Lower leg skin (tissue), 3 donors: ENCODE measurements at regions not wholly inside any gene's neighbourhood (a gene's known extent, or its start where the extent isn't known, plus 50 kb on each side); places are given as distances from the start of the nearest gene placed in this dataset.
"Not testable (repeated sequence)": the region's sequence is repeated elsewhere in the genome, so short reads cannot be mapped to it uniquely, and the experiment has no call there.

Source experiments
- POLR2A ChIP-seq, 2 donors: fragments of 450-650 bp; IDR thresholded peaks; one replicate each; pipeline ENCODE4 v1.6.1; 2016 to 2017; ENCODE audit warnings: antibody characterized with exemption in 2 of 2, mild to moderate bottlenecking in 1 of 2, moderate library complexity in 1 of 2
- TF ChIP-seq, protein P1 (sequence below), 3 donors: fragments of 450-650 bp; IDR thresholded peaks; one replicate each; pipeline ENCODE4 v1.5.1; 2016; ENCODE audit warnings: antibody characterized with exemption in 3 of 3, mild to moderate bottlenecking in 3 of 3, moderate library complexity in 2 of 3

DNA sequence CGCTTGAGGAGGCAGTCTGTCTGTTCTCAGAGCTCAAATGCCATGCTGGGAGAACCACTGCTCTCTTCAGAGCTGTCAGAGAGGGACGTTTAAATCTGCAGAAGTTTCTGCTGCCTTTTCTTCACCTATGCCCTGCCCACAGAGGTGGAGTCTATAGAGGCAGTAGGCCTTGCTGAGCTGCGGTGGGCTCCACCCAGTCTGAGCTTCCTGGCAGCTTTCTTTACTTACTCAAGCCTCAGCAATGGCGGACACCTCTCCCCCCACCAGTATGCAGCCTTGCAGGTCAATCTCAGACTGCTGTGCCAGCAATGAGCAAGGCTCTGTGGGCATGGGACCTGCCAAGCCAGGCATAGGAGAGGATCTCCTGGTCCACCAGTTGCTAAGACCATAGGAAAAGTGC is 580.1 kb downstream of the FRK start:
- TF ChIP-seq, protein P1, sequence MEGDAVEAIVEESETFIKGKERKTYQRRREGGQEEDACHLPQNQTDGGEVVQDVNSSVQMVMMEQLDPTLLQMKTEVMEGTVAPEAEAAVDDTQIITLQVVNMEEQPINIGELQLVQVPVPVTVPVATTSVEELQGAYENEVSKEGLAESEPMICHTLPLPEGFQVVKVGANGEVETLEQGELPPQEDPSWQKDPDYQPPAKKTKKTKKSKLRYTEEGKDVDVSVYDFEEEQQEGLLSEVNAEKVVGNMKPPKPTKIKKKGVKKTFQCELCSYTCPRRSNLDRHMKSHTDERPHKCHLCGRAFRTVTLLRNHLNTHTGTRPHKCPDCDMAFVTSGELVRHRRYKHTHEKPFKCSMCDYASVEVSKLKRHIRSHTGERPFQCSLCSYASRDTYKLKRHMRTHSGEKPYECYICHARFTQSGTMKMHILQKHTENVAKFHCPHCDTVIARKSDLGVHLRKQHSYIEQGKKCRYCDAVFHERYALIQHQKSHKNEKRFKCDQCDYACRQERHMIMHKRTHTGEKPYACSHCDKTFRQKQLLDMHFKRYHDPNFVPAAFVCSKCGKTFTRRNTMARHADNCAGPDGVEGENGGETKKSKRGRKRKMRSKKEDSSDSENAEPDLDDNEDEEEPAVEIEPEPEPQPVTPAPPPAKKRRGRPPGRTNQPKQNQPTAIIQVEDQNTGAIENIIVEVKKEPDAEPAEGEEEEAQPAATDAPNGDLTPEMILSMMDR (IDR thresholded peaks at IDR 0.05) = not testable (repeated sequence)
- not testable (repeated sequence) for TF ChIP-seq POLR2A (IDR thresholded peaks at IDR 0.05)
